ENCODE measurements at regions not wholly inside any gene's neighbourhood (a gene's known extent, or its start where the extent isn't known, plus 50 kb on each side); places are given as distances from the start of the nearest gene placed in this dataset.

DNA sequence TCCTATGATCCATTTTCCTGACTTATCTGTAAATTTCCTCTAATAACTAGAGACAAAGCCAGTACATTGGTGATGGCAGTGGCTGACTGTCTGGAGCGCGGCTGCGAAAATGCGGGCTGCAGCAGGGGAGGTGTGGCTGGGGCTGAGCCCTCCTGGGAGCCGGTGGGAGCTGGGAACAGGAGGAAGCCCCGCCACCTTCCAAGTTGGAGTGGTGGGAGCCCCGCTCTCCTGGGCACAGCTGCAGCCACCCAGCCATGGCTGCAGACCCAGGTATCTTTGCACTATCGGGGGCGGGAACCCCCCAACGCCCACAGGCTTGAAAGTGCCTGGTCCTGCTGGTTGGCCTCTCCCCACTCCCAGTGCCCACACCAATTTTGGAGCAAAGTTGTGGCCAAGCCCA is 633.0 kb upstream of the TMEFF2 start:
- no peak overlapping the region for H3K27ac Mint-ChIP-seq
- H3K9me3 Mint-ChIP-seq = peaks cover 3 to 4% of the 10 kb centered on the region in 2 donors
- no peaks in the 10 kb centered on the region for H3K36me3 Mint-ChIP-seq
- ATAC-seq = no peak
- DNase-seq (ENCODE audit: low spot score in 2 of 2) = no peak

DNA sequence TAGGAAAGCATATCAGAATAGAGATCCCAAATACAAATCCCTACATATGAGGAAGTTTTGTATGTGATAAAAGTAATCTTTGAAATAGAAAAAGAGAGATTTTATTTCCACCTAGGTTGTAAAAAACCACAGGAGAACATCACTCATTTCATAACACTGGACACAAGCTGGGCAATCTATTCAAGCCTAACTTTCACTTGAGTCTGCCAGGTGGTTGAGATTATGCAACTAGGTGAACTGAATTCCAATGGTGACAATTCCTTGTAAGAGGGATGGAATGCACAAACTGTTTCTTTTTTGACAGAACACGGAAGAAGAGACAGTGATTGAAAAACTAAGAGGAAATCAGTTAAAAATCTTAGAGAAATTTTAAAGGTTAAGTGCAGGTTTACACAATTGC is 619.6 kb upstream of the TMEFF2 start:
- Mint-ChIP-seq H3K36me3 (no peaks in the 10 kb centered on the region), H3K27ac (no peak overlapping the region), H3K9me3 (peaks cover under 1 to 7% of the 10 kb centered on the region in 2 donors)
- DNase-seq (ENCODE audit: low spot score in 2 of 2) (no peak), ATAC-seq (no peak)

DNA sequence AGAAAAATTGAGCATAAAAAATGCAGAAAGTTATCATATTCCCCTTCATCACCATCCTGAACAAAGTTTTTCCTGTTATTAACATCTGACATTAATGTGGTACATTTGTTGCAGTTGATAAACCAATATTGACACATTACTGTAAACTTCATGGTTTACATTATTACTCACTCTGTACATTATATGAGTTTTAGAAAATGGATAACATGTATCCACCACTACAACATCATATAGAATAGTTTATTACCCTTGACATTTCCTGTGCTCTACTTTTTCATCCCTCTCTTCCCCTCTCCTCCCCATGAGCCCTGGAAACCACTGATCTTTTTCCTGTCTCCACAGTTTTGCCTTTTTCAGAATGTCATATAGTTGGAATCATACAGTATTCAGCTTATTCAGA is 618.6 kb upstream of the TMEFF2 start:
- H3K36me3 Mint-ChIP-seq = no peaks in the 10 kb centered on the region
- no peak for ATAC-seq
- no peak for DNase-seq (ENCODE audit: low spot score in 2 of 2)

GRCh38 chr2:192809173-192809572 is 614.4 kb upstream of the TMEFF2 start:
- Mint-ChIP-seq H3K27ac (no peak overlapping the region), H3K36me3 (no peaks in the 10 kb centered on the region), H3K9me3 (peaks cover 14% of the 10 kb centered on the region in 2 donors)
- DNase-seq (ENCODE audit: low spot score in 2 of 2) (no peak), ATAC-seq (no peak)

More for the DNA sequence above, 618.6 kb upstream of the TMEFF2 start:
- Mint-ChIP-seq H3K9me3 (peaks cover 5 to 6% of the 10 kb centered on the region in 2 donors), H3K27ac (no peak overlapping the region)

- DNase-seq (ENCODE audit: low spot score in 2 of 2) (no peak), ATAC-seq (no peak)
- H3K9me3 Mint-ChIP-seq = peaks cover under 1 to 5% of the 10 kb centered on the region in 2 donors
- H3K27ac Mint-ChIP-seq = no peak overlapping the region
- H3K36me3 Mint-ChIP-seq = no peaks in the 10 kb centered on the region
These were observed 588.9 kb upstream of the TMEFF2 start for GRCh38 chr2:192783643-192784042.

DNA sequence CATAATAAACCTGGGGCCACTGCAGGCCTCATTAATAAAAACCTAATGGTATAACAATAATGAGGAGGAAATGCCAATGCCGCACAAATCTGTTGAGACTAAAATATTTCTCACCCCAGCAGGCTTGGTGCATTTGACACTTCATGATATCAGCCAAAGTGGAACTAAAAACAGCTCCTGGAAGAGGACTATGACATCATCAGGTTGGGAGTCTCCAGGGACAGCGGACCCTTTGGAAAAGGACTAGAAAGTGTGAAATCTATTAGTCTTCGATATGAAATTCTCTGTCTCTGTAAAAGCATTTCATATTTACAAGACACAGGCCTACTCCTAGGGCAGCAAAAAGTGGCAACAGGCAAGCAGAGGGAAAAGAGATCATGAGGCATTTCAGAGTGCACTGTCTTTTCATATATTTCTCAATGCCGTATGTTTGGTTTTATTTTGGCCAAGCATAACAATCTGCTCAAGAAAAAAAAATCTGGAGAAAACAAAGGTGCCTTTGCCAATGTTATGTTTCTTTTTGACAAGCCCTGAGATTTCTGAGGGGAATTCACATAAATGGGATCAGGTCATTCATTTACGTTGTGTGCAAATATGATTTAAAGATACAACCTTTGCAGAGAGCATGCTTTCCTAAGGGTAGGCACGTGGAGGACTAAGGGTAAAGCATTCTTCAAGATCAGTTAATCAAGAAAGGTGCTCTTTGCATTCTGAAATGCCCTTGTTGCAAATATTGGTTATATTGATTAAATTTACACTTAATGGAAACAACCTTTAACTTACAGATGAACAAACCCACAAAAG is 580.9 kb upstream of the TMEFF2 start:
- Mint-ChIP-seq H3K9me3 (peaks cover 0 to 4% of the 10 kb centered on the region in 2 donors), H3K36me3 (no peaks in the 10 kb centered on the region), H3K27ac (no peak overlapping the region)
- ATAC-seq (no peak), DNase-seq (ENCODE audit: low spot score in 2 of 2) (no peak)

- no peak overlapping the region for H3K27ac Mint-ChIP-seq
- DNase-seq (ENCODE audit: low spot score in 2 of 2) (no peak), ATAC-seq (no peak)
- peaks cover 0 to 4% of the 10 kb centered on the region in 2 donors for H3K9me3 Mint-ChIP-seq
- no peaks in the 10 kb centered on the region for H3K36me3 Mint-ChIP-seq
These were observed 580.3 kb upstream of the TMEFF2 start for GRCh38 chr2:192775011-192775410.

- no peak for DNase-seq (ENCODE audit: low spot score in 2 of 2)
These were observed 578.3 kb upstream of the TMEFF2 start for GRCh38 chr2:192773044-192773443.

GRCh38 chr2:192749611-192750200 is 555.0 kb upstream of the TMEFF2 start:
- no peak for ATAC-seq
- DNase-seq (ENCODE audit: low spot score in 2 of 2) = no peak
- no peak overlapping the region for H3K27ac Mint-ChIP-seq
- H3K9me3 Mint-ChIP-seq = no peaks in the 10 kb centered on the region
- H3K36me3 Mint-ChIP-seq = no peaks in the 10 kb centered on the region

More at GRCh38 chr2:192773044-192773443, 578.3 kb upstream of the TMEFF2 start:
- H3K27ac Mint-ChIP-seq = no peak overlapping the region
- no peak for ATAC-seq
- no peaks in the 10 kb centered on the region for H3K36me3 Mint-ChIP-seq
- peaks cover 0 to 1% of the 10 kb centered on the region in 2 donors for H3K9me3 Mint-ChIP-seq

DNA sequence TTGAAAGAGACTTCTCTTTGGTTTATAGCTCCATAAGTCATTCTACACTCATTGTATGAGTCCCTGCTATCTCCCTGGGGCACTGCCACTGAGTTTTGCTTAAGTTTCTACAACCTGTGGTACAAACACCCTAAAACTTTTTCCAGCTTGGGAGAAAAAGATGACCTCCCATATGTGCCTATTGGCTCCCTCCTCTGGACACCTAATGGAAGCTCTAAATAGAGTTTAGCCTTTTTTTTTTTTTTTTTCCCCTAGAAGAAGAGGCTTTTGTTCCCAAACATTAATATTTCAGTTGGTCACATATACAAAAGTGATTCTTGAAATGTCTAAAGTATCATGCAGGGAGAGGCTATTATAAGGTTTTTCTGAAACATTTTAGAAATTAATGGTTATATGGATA is 547.2 kb upstream of the TMEFF2 start:
- ATAC-seq = no peak
- no peak overlapping the region for H3K27ac Mint-ChIP-seq
- no peak for DNase-seq (ENCODE audit: low spot score in 2 of 2)
- no peaks in the 10 kb centered on the region for H3K9me3 Mint-ChIP-seq
- H3K36me3 Mint-ChIP-seq = no peaks in the 10 kb centered on the region

- Mint-ChIP-seq H3K9me3 (peaks cover 5 to 6% of the 10 kb centered on the region in 2 donors), H3K36me3 (no peaks in the 10 kb centered on the region), H3K27ac (no peak overlapping the region)
- no peak for ATAC-seq
- no peak for DNase-seq (ENCODE audit: low spot score in 2 of 2)
These were observed 540.7 kb upstream of the TMEFF2 start for GRCh38 chr2:192735447-192735846.

GRCh38 chr2:192729369-192729768 is 534.6 kb upstream of the TMEFF2 start:
- no peak for DNase-seq (ENCODE audit: low spot score in 2 of 2)
- no peaks in the 10 kb centered on the region for H3K36me3 Mint-ChIP-seq
- no peak overlapping the region for H3K27ac Mint-ChIP-seq
- no peak for ATAC-seq
- no peaks in the 10 kb centered on the region for H3K9me3 Mint-ChIP-seq

DNA sequence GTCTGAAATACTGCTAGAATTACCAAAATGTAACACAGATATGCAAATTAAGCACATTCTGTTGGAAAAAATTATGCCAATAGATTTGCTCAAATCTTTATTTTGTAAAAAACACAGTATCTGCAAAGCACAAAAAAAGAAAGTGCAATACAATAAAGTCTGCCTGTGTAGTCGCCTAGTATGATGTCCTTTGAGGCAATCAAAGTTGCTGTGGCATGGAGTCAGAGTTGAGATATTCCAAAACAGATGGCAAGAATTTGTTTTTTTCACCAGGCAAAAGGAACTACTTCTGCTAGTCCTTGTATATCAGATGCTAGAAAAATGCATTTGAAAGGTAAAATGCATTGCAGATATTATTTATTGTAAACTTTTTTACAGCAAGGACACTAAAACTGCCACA is 531.3 kb upstream of the TMEFF2 start:
- Mint-ChIP-seq H3K9me3 (no peaks in the 10 kb centered on the region), H3K36me3 (no peaks in the 10 kb centered on the region), H3K27ac (no peak overlapping the region)
- ATAC-seq (no peak), DNase-seq (ENCODE audit: low spot score in 2 of 2) (no peak)

- Mint-ChIP-seq H3K36me3 (no peaks in the 10 kb centered on the region), H3K9me3 (no peaks in the 10 kb centered on the region), H3K27ac (no peak overlapping the region)
- ATAC-seq (no peak), DNase-seq (ENCODE audit: low spot score in 2 of 2) (no peak)
These were observed 524.9 kb upstream of the TMEFF2 start for GRCh38 chr2:192719629-192720028.

DNA sequence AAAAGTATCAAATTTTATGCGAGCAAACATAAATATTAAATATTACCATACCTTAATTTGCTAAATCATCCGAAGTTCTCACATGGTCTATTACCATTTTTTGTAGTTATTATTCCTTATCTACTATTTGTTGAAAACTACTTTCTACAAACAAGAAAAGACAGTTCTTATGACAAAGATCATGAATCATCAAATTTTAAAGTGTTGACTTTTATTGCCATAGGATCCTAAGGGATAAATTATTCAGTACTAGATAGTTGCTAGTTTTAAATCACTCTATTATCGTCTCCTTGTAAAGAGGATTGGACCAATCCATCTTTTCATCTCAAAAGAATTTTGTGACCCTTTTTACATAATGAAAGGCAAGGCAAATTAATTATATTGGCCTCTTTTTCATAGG is 523.6 kb upstream of the TMEFF2 start:
- DNase-seq (ENCODE audit: low spot score in 2 of 2) (no peak), ATAC-seq (no peak)
- Mint-ChIP-seq H3K36me3 (no peaks in the 10 kb centered on the region), H3K9me3 (no peaks in the 10 kb centered on the region), H3K27ac (no peak overlapping the region)

GRCh38 chr2:192700934-192701333 is 506.2 kb upstream of the TMEFF2 start:
- no peak for ATAC-seq
- Mint-ChIP-seq H3K27ac (no peak overlapping the region), H3K9me3 (no peaks in the 10 kb centered on the region), H3K36me3 (no peaks in the 10 kb centered on the region)
- no peak for DNase-seq (ENCODE audit: low spot score in 2 of 2)

GRCh38 chr2:192697880-192698279 is 503.1 kb upstream of the TMEFF2 start:
- Mint-ChIP-seq H3K36me3 (no peaks in the 10 kb centered on the region), H3K9me3 (peaks cover 0 to 3% of the 10 kb centered on the region in 2 donors), H3K27ac (no peak overlapping the region)
- DNase-seq (ENCODE audit: low spot score in 2 of 2) = no peak
- no peak for ATAC-seq

DNA sequence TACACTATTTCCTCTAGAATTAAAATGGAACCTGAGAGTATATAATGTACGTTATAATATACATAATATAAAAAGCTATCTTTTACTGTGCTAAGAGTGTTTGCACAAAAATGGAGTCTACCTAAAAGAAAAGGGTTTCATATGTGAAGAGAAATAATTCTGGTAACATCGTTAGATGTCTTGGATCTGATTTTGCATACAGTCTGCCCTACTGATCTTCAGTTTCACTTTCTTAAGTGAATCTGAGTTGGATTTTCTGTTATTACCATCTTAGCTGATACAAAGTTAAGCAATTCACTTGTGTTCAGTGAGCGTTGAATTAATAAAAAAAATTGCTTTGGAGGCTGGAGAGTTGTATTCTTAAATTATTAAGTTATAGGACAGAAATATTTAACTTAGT is 502.1 kb upstream of the TMEFF2 start:
- no peak overlapping the region for H3K27ac Mint-ChIP-seq
- H3K9me3 Mint-ChIP-seq = peaks cover 0 to 3% of the 10 kb centered on the region in 2 donors
- no peak for DNase-seq (ENCODE audit: low spot score in 2 of 2)
- no peak for ATAC-seq
- H3K36me3 Mint-ChIP-seq = no peaks in the 10 kb centered on the region
